GM18907 (cell line): ENCODE measurements at regions not wholly inside any gene's neighbourhood (a gene's known extent, or its start where the extent isn't known, plus 50 kb on each side); places are given as distances from the start of the nearest gene placed in this dataset.
"Not testable (repeated sequence)": the region's sequence is repeated elsewhere in the genome, so short reads cannot be mapped to it uniquely, and the experiment has no call there.

Experiments used
- ATAC-seq: cut with Tn5 transposase; IDR thresholded peaks from one replicate; pipeline ENCODE4 v1.9.1; 2021; ENCODE audit warnings: mild to moderate bottlenecking, moderate library complexity; ENCODE audit not compliant: unreplicated experiment

- ATAC-seq, result no peak
These were observed 50.3 kb upstream of the ATP6AP2 start for GRCh38 chrX:40530509-40530908.

- no peak for ATAC-seq
These were observed 53.2 kb upstream of the ATP6AP2 start for GRCh38 chrX:40527543-40527942.

- ATAC-seq, result no peak
These were observed 54.4 kb upstream of the ATP6AP2 start for GRCh38 chrX:40526412-40526811.

GRCh38 chrX:40525901-40526300 lies 54.9 kb upstream of the ATP6AP2 start:
- not testable (repeated sequence) for ATAC-seq

- ATAC-seq, result no peak
These were observed 56.3 kb upstream of the ATP6AP2 start for GRCh38 chrX:40524423-40524822.

GRCh38 chrX:40523852-40524251 lies 56.9 kb upstream of the ATP6AP2 start:
- ATAC-seq, result no peak

- ATAC-seq, result no peak
These were observed 58.8 kb upstream of the ATP6AP2 start for GRCh38 chrX:40521868-40522450.

GRCh38 chrX:40514376-40514775 lies 66.4 kb upstream of the ATP6AP2 start:
- ATAC-seq, result no peak

- no peak for ATAC-seq
These were observed 66.9 kb upstream of the ATP6AP2 start for GRCh38 chrX:40513835-40514234.

GRCh38 chrX:40513012-40513411 lies 67.8 kb upstream of the ATP6AP2 start:
- ATAC-seq, result no peak

GRCh38 chrX:40511258-40511657 lies 69.5 kb upstream of the ATP6AP2 start:
- ATAC-seq, result no peak

GRCh38 chrX:40508560-40508959 lies 72.2 kb upstream of the ATP6AP2 start:
- ATAC-seq, result no peak

- no peak for ATAC-seq
These were observed 74.4 kb upstream of the ATP6AP2 start for GRCh38 chrX:40506201-40506985.

GRCh38 chrX:40504801-40505605 lies 75.8 kb upstream of the ATP6AP2 start:
- ATAC-seq, result no peak

GRCh38 chrX:40503094-40503493 lies 77.7 kb upstream of the ATP6AP2 start:
- ATAC-seq, result no peak

- ATAC-seq, result no peak
These were observed 78.1 kb upstream of the ATP6AP2 start for GRCh38 chrX:40502688-40503087.

- no peak for ATAC-seq
These were observed 79.5 kb upstream of the ATP6AP2 start for GRCh38 chrX:40501164-40501855.

GRCh38 chrX:40496728-40497127 lies 84.0 kb upstream of the ATP6AP2 start:
- no peak for ATAC-seq

- no peak for ATAC-seq
These were observed 85.1 kb upstream of the ATP6AP2 start for GRCh38 chrX:40495659-40496058.

- ATAC-seq, result no peak
These were observed 86.8 kb upstream of the ATP6AP2 start for GRCh38 chrX:40494005-40494404.

GRCh38 chrX:40488296-40488695 lies 92.5 kb upstream of the ATP6AP2 start:
- no peak for ATAC-seq
